GM18909 (cell line): ENCODE measurements at regions not wholly inside any gene's neighbourhood (a gene's known extent, or its start where the extent isn't known, plus 50 kb on each side); places are given as distances from the start of the nearest gene placed in this dataset.

ENCODE experiments used
- ATAC-seq: cut with Tn5 transposase; IDR thresholded peaks from one replicate; pipeline ENCODE4 v1.9.1; 2021; ENCODE audit warnings: mild to moderate bottlenecking; ENCODE audit not compliant: unreplicated experiment, poor library complexity

- ATAC-seq, result no peak
Observed at GRCh38 chr4:107261241-107261874, 225.2 kb upstream of the DKK2 start.

- ATAC-seq, result no peak
Observed at GRCh38 chr4:107258359-107258758, 222.2 kb upstream of the DKK2 start.

- ATAC-seq, result no peak
Observed at GRCh38 chr4:107255596-107255995, 219.5 kb upstream of the DKK2 start.

GRCh38 chr4:107255114-107255513, 219.0 kb upstream of the DKK2 start:
- ATAC-seq, result no peak

GRCh38 chr4:107253579-107254068, 217.5 kb upstream of the DKK2 start:
- ATAC-seq, result no peak

GRCh38 chr4:107253090-107253489, 217.0 kb upstream of the DKK2 start:
- ATAC-seq, result no peak

- ATAC-seq, result no peak
Observed at GRCh38 chr4:107252571-107252970, 216.5 kb upstream of the DKK2 start.

GRCh38 chr4:107248571-107248970, 212.5 kb upstream of the DKK2 start:
- ATAC-seq, result no peak

GRCh38 chr4:107247738-107248137, 211.6 kb upstream of the DKK2 start:
- no peak for ATAC-seq

- ATAC-seq, result no peak
Observed at GRCh38 chr4:107246761-107247160, 210.6 kb upstream of the DKK2 start.

- ATAC-seq, result no peak
Observed at GRCh38 chr4:107243141-107243781, 207.1 kb upstream of the DKK2 start.

GRCh38 chr4:107220976-107221375, 184.9 kb upstream of the DKK2 start:
- ATAC-seq, result no peak

GRCh38 chr4:107219681-107220080, 183.6 kb upstream of the DKK2 start:
- no peak for ATAC-seq

GRCh38 chr4:107216379-107216778, 180.3 kb upstream of the DKK2 start:
- no peak for ATAC-seq

- ATAC-seq, result no peak
Observed at GRCh38 chr4:107215222-107215621, 179.1 kb upstream of the DKK2 start.

GRCh38 chr4:107213880-107214279, 177.8 kb upstream of the DKK2 start:
- ATAC-seq, result no peak

GRCh38 chr4:107213410-107213809, 177.3 kb upstream of the DKK2 start:
- no peak for ATAC-seq

- no peak for ATAC-seq
Observed at GRCh38 chr4:107212565-107212964, 176.5 kb upstream of the DKK2 start.

- no peak for ATAC-seq
Observed at GRCh38 chr4:107210450-107211239, 174.5 kb upstream of the DKK2 start.

GRCh38 chr4:107203733-107204132, 167.6 kb upstream of the DKK2 start:
- no peak for ATAC-seq

GRCh38 chr4:107202744-107203143, 166.6 kb upstream of the DKK2 start:
- no peak for ATAC-seq
